SK-N-SH (cell line): ENCODE measurements at regions not wholly inside any gene's neighbourhood (a gene's known extent, or its start where the extent isn't known, plus 50 kb on each side); places are given as distances from the start of the nearest gene placed in this dataset.

ENCODE experiments used
- CTCF ChIP-seq: fragments of 200-600 bp; sonication (generic); IDR thresholded peaks from 2 replicates; pipeline ENCODE4 v1.6.1; 2017; ENCODE audit warnings: antibody characterized with exemption, mild to moderate bottlenecking, moderate library complexity
- FOSL2 ChIP-seq: IDR thresholded peaks from 2 replicates; pipeline ENCODE4 v1.4.0; 2012; ENCODE audit warnings: low read depth, mild to moderate bottlenecking, moderate library complexity, borderline replicate concordance
- POLR2AphosphoS5 ChIP-seq: IDR thresholded peaks from 2 replicates; pipeline ENCODE4 v1.6.1; 2012; ENCODE audit warnings: low read depth, low read length
- RFX5 ChIP-seq: IDR thresholded peaks from 2 replicates; pipeline ENCODE4 v1.6.1; 2012; ENCODE audit warnings: mild to moderate bottlenecking, improper control_type of control experiment, low read length

GRCh38 chr22:34973926-34974325, 92.0 kb upstream of the ISX start:
- TF ChIP-seq POLR2AphosphoS5 (no peak), FOSL2 (no peak), RFX5 (no peak), CTCF (no peak)
